ENCODE measurements at regions not wholly inside any gene's neighbourhood (a gene's known extent, or its start where the extent isn't known, plus 50 kb on each side); places are given as distances from the start of the nearest gene placed in this dataset.

DNA sequence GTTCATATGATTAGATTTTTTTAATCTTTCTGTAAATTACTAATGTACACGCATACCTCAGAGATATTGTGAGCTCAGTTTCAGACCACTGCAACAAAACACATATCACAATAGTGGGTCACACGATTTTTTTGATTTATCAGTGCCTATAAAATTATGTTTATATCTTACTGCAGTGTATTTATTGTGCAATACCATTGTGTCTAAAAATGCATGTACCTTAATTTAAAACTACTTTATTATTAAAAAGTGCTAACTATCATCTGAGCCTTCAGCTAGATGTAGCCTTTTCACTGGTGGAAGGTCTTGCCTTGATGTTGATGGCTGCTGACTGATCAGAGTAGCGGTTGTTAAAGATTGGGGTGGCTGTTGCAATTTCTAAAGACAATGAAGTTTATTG, 918.8 kb upstream of the CHORDC1 start:
- DNase-seq, result no peak
- H3K4me3 Mint-ChIP-seq, result no peak overlapping the region
- no peaks in the 10 kb centered on the region for H3K27me3 Mint-ChIP-seq (ENCODE audit: low read depth)
- no peaks in the 10 kb centered on the region for H3K36me3 Mint-ChIP-seq (ENCODE audit: insufficient read depth)
- H3K4me1 Mint-ChIP-seq (ENCODE audit: low read depth), result no peaks in the 10 kb centered on the region
- peaks cover 11% of the 10 kb centered on the region for H3K9me3 Mint-ChIP-seq
- no peak for ATAC-seq

DNA sequence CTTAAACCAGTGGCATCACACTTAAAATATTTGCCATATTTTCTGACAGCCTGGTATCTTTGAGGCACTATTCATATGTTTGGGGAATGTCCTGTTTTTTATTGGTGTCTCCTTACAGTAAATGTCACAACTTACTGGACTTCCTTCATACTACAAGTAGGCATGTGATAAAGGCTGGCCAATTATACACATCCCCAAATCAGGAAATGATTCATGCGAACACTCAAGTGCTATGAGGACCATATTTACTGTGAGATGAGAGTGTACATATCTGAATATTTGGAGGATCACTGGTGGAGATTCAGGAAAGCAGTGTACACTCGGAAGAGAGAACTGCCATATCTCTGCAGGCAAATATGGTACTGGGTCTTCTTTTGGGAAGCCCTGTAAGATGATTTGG, 913.8 kb upstream of the CHORDC1 start:
- ATAC-seq (no peak), DNase-seq (no peak)
- Mint-ChIP-seq H3K4me3 (no peak overlapping the region), H3K9me3 (no peaks in the 10 kb centered on the region), H3K4me1 (ENCODE audit: low read depth) (no peaks in the 10 kb centered on the region), H3K27me3 (ENCODE audit: low read depth) (no peaks in the 10 kb centered on the region), H3K36me3 (ENCODE audit: insufficient read depth) (no peaks in the 10 kb centered on the region)

DNA sequence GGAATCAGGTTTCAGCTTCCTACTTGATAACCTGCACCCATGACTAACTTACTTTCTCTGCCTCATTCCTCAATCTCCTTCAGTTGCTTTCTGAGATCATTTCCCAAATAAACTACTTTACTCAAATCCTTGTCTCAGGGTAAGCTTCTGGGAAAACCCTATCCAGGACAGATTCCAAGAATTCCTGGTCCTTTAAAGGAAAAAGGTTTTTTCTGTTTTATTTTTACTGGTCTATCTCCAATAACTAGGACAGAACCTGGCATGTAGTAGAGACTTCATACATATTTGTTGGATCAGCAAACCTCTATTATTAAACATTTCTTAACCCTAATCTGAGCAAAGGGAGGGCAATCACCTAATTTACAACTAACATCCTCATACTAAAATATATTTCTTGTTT, 910.5 kb upstream of the CHORDC1 start:
- DNase-seq (no peak), ATAC-seq (no peak)
- Mint-ChIP-seq H3K9me3 (no peaks in the 10 kb centered on the region), H3K4me1 (ENCODE audit: low read depth) (no peaks in the 10 kb centered on the region), H3K27me3 (ENCODE audit: low read depth) (no peaks in the 10 kb centered on the region), H3K36me3 (ENCODE audit: insufficient read depth) (no peaks in the 10 kb centered on the region), H3K4me3 (no peak overlapping the region)

DNA sequence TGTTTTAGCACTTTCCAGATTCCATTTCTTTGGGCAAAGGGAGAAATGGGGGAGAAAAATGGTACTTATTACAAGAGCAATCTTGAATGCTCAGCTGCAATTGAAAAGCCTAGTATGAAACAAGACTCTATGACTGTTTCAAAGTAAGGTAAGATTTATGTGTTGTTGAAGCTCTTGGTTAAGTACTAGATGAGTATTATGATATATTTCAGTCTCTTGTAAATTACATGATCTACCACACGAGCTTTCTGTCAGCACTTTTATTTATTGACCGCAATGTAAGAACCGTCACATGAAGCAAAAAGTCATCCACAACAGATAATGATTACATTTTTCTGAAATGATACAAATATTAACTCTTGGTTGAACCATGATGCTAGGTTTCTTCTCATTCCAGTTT, 906.7 kb upstream of the CHORDC1 start:
- no peaks in the 10 kb centered on the region for H3K27me3 Mint-ChIP-seq (ENCODE audit: low read depth)

DNA sequence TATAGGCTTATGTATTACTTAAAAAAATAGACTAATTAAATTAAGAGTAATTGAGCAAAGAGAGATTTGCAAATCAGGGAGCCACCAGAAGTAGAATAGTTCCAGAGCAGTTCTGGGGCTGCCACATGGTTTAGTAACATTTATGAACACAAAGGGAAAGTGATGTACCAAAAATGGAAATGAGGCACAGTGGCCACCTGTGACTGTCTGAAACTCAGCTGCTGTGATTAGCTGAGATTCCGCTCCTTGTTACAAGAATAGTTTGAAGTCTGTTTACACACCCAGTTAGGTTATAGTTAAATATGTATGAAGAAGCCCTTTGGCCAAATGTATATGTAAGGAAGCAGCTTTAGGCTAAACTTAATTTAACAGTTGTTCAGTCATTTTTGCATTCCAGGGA, 901.5 kb upstream of the CHORDC1 start:
- Mint-ChIP-seq H3K4me1 (ENCODE audit: low read depth) (no peaks in the 10 kb centered on the region), H3K36me3 (ENCODE audit: insufficient read depth) (no peaks in the 10 kb centered on the region), H3K27me3 (ENCODE audit: low read depth) (no peaks in the 10 kb centered on the region), H3K4me3 (no peak overlapping the region), H3K9me3 (peaks cover 22% of the 10 kb centered on the region)
- no peak for DNase-seq
- no peak for ATAC-seq

More for the DNA sequence above, 906.7 kb upstream of the CHORDC1 start:
- Mint-ChIP-seq H3K36me3 (ENCODE audit: insufficient read depth) (no peaks in the 10 kb centered on the region), H3K9me3 (peaks cover 17% of the 10 kb centered on the region), H3K4me3 (no peak overlapping the region), H3K4me1 (ENCODE audit: low read depth) (no peaks in the 10 kb centered on the region)
- no peak for ATAC-seq
- DNase-seq, result no peak

DNA sequence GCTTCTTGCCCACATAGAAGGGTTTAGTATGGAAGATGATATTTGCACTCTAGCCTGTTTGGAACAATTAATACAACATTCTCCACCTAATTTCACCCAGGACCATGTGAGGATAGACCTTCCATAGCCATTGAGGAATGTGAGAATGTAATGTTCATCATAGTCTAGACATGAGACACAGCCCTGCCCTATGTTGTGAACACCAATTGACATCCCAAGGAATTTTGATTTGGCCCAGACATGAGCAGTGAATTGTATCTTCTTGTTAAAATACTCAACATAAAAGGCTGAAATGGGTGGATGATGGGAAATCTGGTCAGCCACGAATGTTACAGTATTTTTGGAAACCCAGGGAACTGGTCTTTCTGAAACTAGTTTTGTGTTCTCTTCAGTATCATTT, 892.3 kb upstream of the CHORDC1 start:
- no peak for ATAC-seq
- H3K9me3 Mint-ChIP-seq, result peaks cover 5% of the 10 kb centered on the region
- H3K4me1 Mint-ChIP-seq (ENCODE audit: low read depth), result no peaks in the 10 kb centered on the region
- H3K4me3 Mint-ChIP-seq, result no peak overlapping the region
- no peaks in the 10 kb centered on the region for H3K27me3 Mint-ChIP-seq (ENCODE audit: low read depth)
- DNase-seq, result no peak
- no peaks in the 10 kb centered on the region for H3K36me3 Mint-ChIP-seq (ENCODE audit: insufficient read depth)

DNA sequence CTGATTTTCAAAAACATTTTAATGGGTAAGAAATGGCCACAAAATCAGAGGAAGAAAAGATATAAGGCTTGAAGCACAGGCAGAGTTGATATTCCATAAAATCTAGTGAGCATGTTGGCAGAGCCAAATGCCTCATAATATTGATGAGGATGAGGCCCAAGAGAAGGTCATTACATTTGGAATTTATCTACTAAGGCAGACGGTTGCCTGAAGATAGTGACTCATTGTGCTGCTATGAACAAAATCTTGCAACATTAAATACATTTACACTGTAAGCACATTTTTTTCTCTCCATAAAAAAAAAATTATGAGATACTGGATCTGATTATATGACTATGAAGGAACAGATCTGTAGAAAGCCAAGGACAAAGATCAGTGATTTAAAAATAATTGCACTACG, 881.4 kb upstream of the CHORDC1 start:
- ATAC-seq (no peak), DNase-seq (no peak)
- H3K9me3 Mint-ChIP-seq, result peaks cover 8% of the 10 kb centered on the region
- H3K4me3 Mint-ChIP-seq, result no peak overlapping the region
- no peaks in the 10 kb centered on the region for H3K27me3 Mint-ChIP-seq (ENCODE audit: low read depth)
- no peaks in the 10 kb centered on the region for H3K4me1 Mint-ChIP-seq (ENCODE audit: low read depth)
- no peaks in the 10 kb centered on the region for H3K36me3 Mint-ChIP-seq (ENCODE audit: insufficient read depth)

DNA sequence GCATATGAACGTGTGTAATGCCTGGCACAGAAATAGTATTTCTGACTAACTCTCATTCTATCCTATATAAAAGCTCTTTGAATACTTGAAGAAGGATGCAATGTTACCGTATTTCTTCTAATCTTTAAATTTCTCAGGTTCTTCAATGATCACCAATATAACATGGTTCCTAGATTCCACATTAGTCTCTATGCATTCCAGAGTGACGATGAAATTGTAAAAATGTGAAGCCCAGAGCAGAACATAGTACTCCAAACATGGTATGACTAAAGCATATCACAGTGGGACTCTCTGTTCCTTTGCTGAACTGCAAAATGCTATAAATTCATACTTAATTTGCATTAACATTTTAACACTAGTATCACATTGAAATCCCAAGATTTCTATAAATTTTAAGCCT, 877.6 kb upstream of the CHORDC1 start:
- H3K4me1 Mint-ChIP-seq (ENCODE audit: low read depth), result no peaks in the 10 kb centered on the region
- peaks cover 10% of the 10 kb centered on the region for H3K9me3 Mint-ChIP-seq
- ATAC-seq, result no peak
- no peak for DNase-seq
- H3K36me3 Mint-ChIP-seq (ENCODE audit: insufficient read depth), result no peaks in the 10 kb centered on the region
- H3K4me3 Mint-ChIP-seq, result no peak overlapping the region
- no peaks in the 10 kb centered on the region for H3K27me3 Mint-ChIP-seq (ENCODE audit: low read depth)

DNA sequence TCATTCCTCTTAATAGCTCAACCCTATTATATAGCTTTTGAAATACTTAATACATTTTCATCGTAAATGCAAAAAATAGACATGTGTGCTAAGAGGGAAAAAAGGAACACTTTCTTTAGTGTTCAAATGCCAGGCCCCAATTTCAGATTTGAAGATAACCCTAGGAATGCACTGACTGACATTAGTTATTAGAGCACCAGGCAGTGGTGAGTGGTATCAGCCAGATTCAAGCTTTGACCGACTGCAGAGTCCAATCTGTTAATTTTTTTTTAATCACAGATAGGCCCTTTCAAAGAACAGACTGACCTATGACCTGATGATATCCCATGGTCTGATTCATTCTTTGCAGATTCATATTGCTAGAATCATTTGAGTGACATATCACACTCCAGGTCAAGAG, 874.2 kb upstream of the CHORDC1 start:
- Mint-ChIP-seq H3K36me3 (ENCODE audit: insufficient read depth) (no peaks in the 10 kb centered on the region), H3K4me3 (no peak overlapping the region), H3K27me3 (ENCODE audit: low read depth) (no peaks in the 10 kb centered on the region), H3K9me3 (peaks cover 7% of the 10 kb centered on the region), H3K4me1 (ENCODE audit: low read depth) (no peaks in the 10 kb centered on the region)
- DNase-seq, result no peak
- ATAC-seq, result no peak

DNA sequence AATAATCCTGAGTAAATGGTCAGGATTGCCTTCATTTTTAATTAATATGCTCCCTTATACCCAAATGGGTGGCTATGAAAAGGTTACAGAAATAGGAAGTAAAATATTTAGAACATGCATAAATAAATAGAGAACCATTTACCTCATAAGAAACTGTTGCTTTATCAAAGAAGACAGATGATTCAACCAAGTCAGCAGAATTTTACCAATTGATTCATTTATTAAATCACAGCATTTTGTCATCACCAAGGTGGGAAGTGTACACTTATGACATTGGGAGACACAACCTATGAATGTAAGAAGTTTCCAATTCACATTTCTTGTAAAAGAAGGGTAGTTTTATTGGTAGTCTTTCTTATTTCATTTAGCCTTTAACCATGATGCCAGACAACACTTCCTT, 870.3 kb upstream of the CHORDC1 start:
- H3K9me3 Mint-ChIP-seq, result peaks cover 2% of the 10 kb centered on the region
- H3K27me3 Mint-ChIP-seq (ENCODE audit: low read depth), result no peaks in the 10 kb centered on the region
- H3K4me3 Mint-ChIP-seq, result no peak overlapping the region
- no peak for DNase-seq
- ATAC-seq, result no peak
- no peaks in the 10 kb centered on the region for H3K36me3 Mint-ChIP-seq (ENCODE audit: insufficient read depth)
- H3K4me1 Mint-ChIP-seq (ENCODE audit: low read depth), result no peaks in the 10 kb centered on the region

DNA sequence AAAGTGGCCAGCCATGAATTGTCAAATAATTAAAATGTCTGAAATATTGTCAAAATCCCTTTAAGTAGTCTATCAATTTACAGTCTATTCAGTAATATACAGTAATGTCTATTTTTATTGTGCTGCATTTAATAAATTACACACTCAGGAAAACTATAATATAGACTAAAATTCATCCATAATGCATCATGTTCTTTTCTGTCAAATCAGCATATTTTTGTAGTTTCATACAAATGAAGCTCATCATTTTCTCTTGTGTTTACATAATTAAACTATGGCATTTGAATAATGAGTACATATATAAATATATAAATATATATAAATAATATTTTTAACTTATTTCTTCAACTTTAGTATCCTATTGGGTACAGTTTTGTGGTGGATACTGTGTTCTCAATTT, 868.7 kb upstream of the CHORDC1 start:
- no peak for DNase-seq
- H3K9me3 Mint-ChIP-seq, result peaks cover 2% of the 10 kb centered on the region
- no peaks in the 10 kb centered on the region for H3K36me3 Mint-ChIP-seq (ENCODE audit: insufficient read depth)
- no peaks in the 10 kb centered on the region for H3K27me3 Mint-ChIP-seq (ENCODE audit: low read depth)
- no peak for ATAC-seq
- no peak overlapping the region for H3K4me3 Mint-ChIP-seq
- H3K4me1 Mint-ChIP-seq (ENCODE audit: low read depth), result no peaks in the 10 kb centered on the region

DNA sequence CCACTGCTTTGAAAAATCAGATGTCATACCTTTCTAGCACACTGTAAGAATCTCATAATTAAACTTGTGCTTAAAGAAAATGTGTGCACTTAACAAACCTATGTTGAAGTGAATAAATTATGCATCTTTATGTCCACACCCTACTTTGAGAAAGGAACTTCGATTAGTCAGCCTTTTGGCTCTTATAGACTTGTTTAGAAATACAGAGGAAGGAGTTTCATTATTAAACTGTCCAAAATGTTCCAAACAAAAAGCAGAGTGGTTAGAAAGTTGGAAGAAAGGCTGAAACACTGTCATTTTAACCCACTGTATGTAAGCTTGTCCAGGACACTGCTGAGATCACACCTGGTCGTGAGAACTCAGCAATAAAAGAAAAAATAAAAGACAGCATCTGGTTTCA, 863.2 kb upstream of the CHORDC1 start:
- no peaks in the 10 kb centered on the region for H3K4me1 Mint-ChIP-seq (ENCODE audit: low read depth)
- H3K4me3 Mint-ChIP-seq, result no peak overlapping the region
- peaks cover 5% of the 10 kb centered on the region for H3K9me3 Mint-ChIP-seq
- H3K27me3 Mint-ChIP-seq (ENCODE audit: low read depth), result no peaks in the 10 kb centered on the region
- no peaks in the 10 kb centered on the region for H3K36me3 Mint-ChIP-seq (ENCODE audit: insufficient read depth)
- DNase-seq (no peak), ATAC-seq (no peak)

DNA sequence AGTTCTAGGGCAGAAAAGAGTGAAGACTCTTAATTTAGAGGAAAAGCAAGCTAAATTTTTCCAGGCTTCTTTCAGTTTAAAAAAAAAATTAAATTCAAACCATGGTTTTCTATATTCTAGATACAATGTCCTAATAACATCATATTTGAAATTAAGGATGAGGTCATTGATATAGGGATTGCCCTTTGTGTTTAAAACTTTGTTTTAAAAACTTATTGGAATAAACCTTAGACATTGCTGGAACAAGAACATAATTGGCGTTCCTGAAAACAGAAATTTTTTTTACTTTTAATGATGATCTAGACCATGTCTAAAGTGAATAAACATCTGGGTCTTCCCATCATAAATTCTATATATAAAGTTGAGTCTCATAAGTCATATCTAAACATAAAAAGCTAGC, 859.4 kb upstream of the CHORDC1 start:
- Mint-ChIP-seq H3K9me3 (peaks cover 5% of the 10 kb centered on the region), H3K27me3 (ENCODE audit: low read depth) (no peaks in the 10 kb centered on the region), H3K36me3 (ENCODE audit: insufficient read depth) (no peaks in the 10 kb centered on the region), H3K4me3 (no peak overlapping the region), H3K4me1 (ENCODE audit: low read depth) (no peaks in the 10 kb centered on the region)
- ATAC-seq (no peak), DNase-seq (no peak)

DNA sequence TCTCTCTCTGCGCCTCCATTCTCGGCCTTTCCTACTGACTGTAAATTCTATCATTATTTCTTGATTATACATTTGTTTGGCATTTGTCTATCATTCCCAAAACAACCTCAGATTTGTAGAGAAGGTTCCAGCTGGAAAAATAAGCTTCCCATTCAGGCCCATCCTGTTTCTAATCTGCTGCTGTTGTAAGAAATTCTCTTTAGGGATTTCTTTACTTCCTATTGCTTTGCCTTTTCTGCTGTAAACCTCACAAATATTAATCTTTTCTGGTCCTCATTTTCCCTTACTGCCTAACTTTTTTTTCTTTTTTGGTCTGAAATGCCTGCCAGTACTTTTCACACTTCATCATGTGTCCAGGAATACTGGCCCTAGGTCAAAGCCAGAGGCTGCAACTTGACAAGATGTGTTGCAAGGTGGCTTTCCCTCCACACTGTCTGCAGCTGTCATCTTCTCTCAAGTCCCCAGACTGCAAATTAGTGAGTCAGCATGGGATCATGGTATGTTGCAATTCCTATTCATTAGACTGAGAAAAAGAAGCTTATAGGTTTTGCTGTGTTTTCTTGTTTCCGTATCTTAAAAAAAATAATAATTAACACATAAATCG, 858.7 kb upstream of the CHORDC1 start:
- Mint-ChIP-seq H3K27me3 (ENCODE audit: low read depth) (no peaks in the 10 kb centered on the region), H3K4me1 (ENCODE audit: low read depth) (no peaks in the 10 kb centered on the region), H3K4me3 (no peak overlapping the region), H3K9me3 (peaks cover 5% of the 10 kb centered on the region), H3K36me3 (ENCODE audit: insufficient read depth) (no peaks in the 10 kb centered on the region)
- no peak for DNase-seq
- ATAC-seq, result no peak

DNA sequence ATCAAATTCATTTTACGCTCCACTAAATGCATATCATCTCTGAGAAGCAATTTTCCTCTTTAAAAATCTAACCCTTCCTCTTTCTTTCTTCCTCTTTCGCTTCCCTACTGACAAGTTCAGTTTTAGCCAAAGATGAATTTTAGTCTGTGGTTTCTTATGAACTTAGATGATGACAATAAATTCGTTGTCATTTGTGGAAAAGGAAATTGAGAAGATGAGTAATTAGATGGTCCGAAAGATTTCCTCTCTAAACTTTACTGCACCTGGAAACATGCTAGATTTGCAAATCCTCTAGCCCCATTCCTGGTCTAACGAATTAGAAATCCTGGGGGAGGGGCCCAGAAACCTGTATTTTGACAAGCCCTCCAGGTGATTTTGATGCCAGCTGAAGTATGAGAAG, 855.4 kb upstream of the CHORDC1 start:
- Mint-ChIP-seq H3K4me3 (no peak overlapping the region), H3K4me1 (ENCODE audit: low read depth) (no peaks in the 10 kb centered on the region), H3K9me3 (no peaks in the 10 kb centered on the region), H3K27me3 (ENCODE audit: low read depth) (no peaks in the 10 kb centered on the region), H3K36me3 (ENCODE audit: insufficient read depth) (no peaks in the 10 kb centered on the region)
- ATAC-seq, result no peak
- no peak for DNase-seq

Measured in activated T-cell treated with anti-CD3 and anti-CD28 coated beads, Interleukin-2, amount 50 U/mL, for 4 hours (primary cell).